Smooth muscle cell (in vitro differentiated cells): ENCODE measurements at regions not wholly inside any gene's neighbourhood (a gene's known extent, or its start where the extent isn't known, plus 50 kb on each side); places are given as distances from the start of the nearest gene placed in this dataset.

Source experiments
- DNase-seq: peaks from one replicate; lab custom pipeline; 2025; ENCODE audit not compliant: unreplicated experiment; lab: John Stamatoyannopoulos, UW
- H2AFZ ChIP-seq: fragments of 200-600 bp; sonication (generic); 2 replicates; pipeline ENCODE4 v1.6.0; 2016; ENCODE audit warnings: antibody characterized with exemption, low read depth, mild to moderate bottlenecking
- H3F3A ChIP-seq: fragments of 200-600 bp; sonication (generic); 2 replicates; pipeline ENCODE4 v1.6.0; 2017; ENCODE audit warnings: antibody characterized with exemption, low read depth
- H3K27ac ChIP-seq: fragments of 200-600 bp; sonication (generic); 2 replicates; pipeline ENCODE4 v1.5.1; 2016; ENCODE audit warnings: low read depth, mild to moderate bottlenecking
- H3K27me3 ChIP-seq: fragments of 200-600 bp; sonication (generic); 2 replicates; pipeline ENCODE4 v1.6.1; 2016; ENCODE audit warnings: low read depth, mild to moderate bottlenecking
- H3K36me3 ChIP-seq: fragments of 200-600 bp; sonication (generic); 2 replicates; pipeline ENCODE4 v1.5.1; 2016; ENCODE audit warnings: low read depth
- H3K4me1 ChIP-seq: fragments of 200-600 bp; sonication (generic); 2 replicates; pipeline ENCODE4 v1.5.1; 2016; ENCODE audit warnings: low read depth
- H3K4me2 ChIP-seq: fragments of 200-600 bp; sonication (generic); 2 replicates; pipeline ENCODE4 v1.6.0; 2016; ENCODE audit warnings: mild to moderate bottlenecking
- H3K4me3 ChIP-seq: fragments of 200-600 bp; sonication (generic); 2 replicates; pipeline ENCODE4 v1.5.1; 2016; ENCODE audit warnings: mild to moderate bottlenecking
- H3K79me2 ChIP-seq: fragments of 200-600 bp; sonication (generic); 2 replicates; pipeline ENCODE4 v1.6.0; 2016; ENCODE audit warnings: low read depth, mild to moderate bottlenecking
- H3K9ac ChIP-seq: fragments of 200-600 bp; sonication (generic); 2 replicates; pipeline ENCODE4 v1.6.0; 2016; ENCODE audit warnings: low read depth
- H3K9me3 ChIP-seq: fragments of 200-600 bp; sonication (generic); replicated peaks from 2 replicates; pipeline ENCODE4 v1.5.1; 2016; ENCODE audit warnings: low read depth
- H4K20me1 ChIP-seq: fragments of 200-600 bp; sonication (generic); 2 replicates; pipeline ENCODE4 v1.6.0; 2016; ENCODE audit warnings: low read depth
- WGBS: methylation state at CpG from one replicate; pipeline ENCODE4 v1.1.7; 2016; ENCODE audit warnings: low lambda C conversion rate; 5-methylcytosine and 5-hydroxymethylcytosine counted together
- TF ChIP-seq, protein P1 (sequence below): fragments of 200-600 bp; sonication (generic); IDR thresholded peaks from 2 replicates; pipeline ENCODE4 v1.5.1; 2017; ENCODE audit warnings: borderline replicate concordance, mild to moderate bottlenecking, antibody characterized with exemption; ENCODE audit not compliant: insufficient read depth, poor library complexity, severe bottlenecking

GRCh38 chr4:177077095-177077971, 232.3 kb upstream of the NEIL3 start:
- TF ChIP-seq, protein P1, sequence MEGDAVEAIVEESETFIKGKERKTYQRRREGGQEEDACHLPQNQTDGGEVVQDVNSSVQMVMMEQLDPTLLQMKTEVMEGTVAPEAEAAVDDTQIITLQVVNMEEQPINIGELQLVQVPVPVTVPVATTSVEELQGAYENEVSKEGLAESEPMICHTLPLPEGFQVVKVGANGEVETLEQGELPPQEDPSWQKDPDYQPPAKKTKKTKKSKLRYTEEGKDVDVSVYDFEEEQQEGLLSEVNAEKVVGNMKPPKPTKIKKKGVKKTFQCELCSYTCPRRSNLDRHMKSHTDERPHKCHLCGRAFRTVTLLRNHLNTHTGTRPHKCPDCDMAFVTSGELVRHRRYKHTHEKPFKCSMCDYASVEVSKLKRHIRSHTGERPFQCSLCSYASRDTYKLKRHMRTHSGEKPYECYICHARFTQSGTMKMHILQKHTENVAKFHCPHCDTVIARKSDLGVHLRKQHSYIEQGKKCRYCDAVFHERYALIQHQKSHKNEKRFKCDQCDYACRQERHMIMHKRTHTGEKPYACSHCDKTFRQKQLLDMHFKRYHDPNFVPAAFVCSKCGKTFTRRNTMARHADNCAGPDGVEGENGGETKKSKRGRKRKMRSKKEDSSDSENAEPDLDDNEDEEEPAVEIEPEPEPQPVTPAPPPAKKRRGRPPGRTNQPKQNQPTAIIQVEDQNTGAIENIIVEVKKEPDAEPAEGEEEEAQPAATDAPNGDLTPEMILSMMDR, result no peak
- Histone ChIP-seq H3K4me1 (no peaks in the 10 kb centered on the region), H3K4me2 (no peak overlapping the region), H3K9ac (no peak overlapping the region), H3K36me3 (no peaks in the 10 kb centered on the region), H3K9me3 (no peaks in the 10 kb centered on the region), H4K20me1 (no peaks in the 10 kb centered on the region), H3K4me3 (no peak overlapping the region), H3F3A (no peaks in the 10 kb centered on the region), H3K27me3 (no peaks in the 10 kb centered on the region), H3K79me2 (no peaks in the 10 kb centered on the region), H3K27ac (no peak overlapping the region), H2AFZ (no peak overlapping the region)
- no peak for DNase-seq
- WGBS, result 85% methylated on average over 4 of the region's 4 CpGs

GRCh38 chr4:177079327-177079726, 230.3 kb upstream of the NEIL3 start:
- no peak overlapping the region for H3K4me2 ChIP-seq

DNA sequence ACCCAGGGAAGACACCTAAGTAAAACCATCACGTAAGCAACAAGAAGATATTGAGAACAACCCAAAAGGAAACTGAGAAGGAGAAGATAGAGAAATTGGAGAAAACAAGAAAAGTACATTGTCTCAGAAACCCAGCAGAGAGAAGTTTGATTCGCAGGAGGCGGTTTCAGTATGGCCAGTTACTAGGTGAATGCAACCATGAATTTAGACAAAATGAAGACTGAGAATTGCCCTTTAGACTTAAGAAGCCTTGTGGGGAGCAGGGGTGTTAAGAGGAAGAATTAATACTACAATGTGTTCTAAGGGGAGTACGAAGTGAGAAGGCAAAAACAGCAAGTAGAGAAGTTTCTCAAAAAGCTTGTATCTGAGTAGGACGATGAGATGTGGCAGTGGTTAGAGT, 229.3 kb upstream of the NEIL3 start:
- Histone ChIP-seq H3K4me3 (no peak overlapping the region), H3K4me2 (no peak overlapping the region), H3K9ac (no peak overlapping the region), H3K27ac (no peak overlapping the region), H4K20me1 (no peaks in the 10 kb centered on the region), H3F3A (no peaks in the 10 kb centered on the region), H3K79me2 (no peaks in the 10 kb centered on the region), H3K4me1 (no peaks in the 10 kb centered on the region), H3K36me3 (no peaks in the 10 kb centered on the region), H2AFZ (no peak overlapping the region), H3K9me3 (no peaks in the 10 kb centered on the region), H3K27me3 (no peaks in the 10 kb centered on the region)
- TF ChIP-seq, protein P1, result no peak
- WGBS, result 77% methylated on average over 5 of the region's 5 CpGs
- no peak for DNase-seq

More at GRCh38 chr4:177079327-177079726, 230.3 kb upstream of the NEIL3 start:
- Histone ChIP-seq H3K79me2 (no peaks in the 10 kb centered on the region), H2AFZ (no peak overlapping the region), H3K27me3 (no peaks in the 10 kb centered on the region), H3K4me3 (no peak overlapping the region), H3K9ac (no peak overlapping the region), H3K9me3 (no peaks in the 10 kb centered on the region), H4K20me1 (no peaks in the 10 kb centered on the region), H3F3A (no peaks in the 10 kb centered on the region), H3K27ac (no peak overlapping the region), H3K36me3 (no peaks in the 10 kb centered on the region), H3K4me1 (no peaks in the 10 kb centered on the region)
- 47% methylated on average over 3 of the region's 3 CpGs for WGBS
- TF ChIP-seq, protein P1, result no peak
- no peak for DNase-seq

DNA sequence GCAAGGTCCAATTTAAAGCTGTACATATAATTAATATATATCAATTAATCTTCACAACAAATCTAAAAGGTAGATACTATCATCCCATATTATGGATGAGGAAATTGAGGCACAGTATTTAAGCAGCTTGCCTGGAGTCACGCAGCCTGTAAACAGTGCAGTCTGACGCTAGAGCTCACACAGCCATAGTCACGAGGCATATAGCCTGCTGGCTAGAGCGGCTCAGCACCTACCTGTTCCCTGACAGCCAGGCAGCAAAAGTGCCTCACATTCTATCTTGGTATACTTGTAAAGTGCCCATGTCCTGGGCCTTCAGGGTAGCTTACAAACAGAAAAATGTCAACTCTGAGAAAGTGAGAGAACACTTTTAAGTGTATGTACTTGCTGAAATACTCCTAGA, 222.6 kb upstream of the NEIL3 start:
- H3K4me2 ChIP-seq, result no peak overlapping the region
- H3K9ac ChIP-seq, result no peak overlapping the region
- WGBS, result 81% methylated on average over 4 of the region's 4 CpGs
- H3K27ac ChIP-seq, result no peak overlapping the region
- H3K9me3 ChIP-seq, result no peaks in the 10 kb centered on the region
- H3K27me3 ChIP-seq, result peaks cover 11% of the 10 kb centered on the region
- TF ChIP-seq, protein P1, result no peak
- H3F3A ChIP-seq, result no peaks in the 10 kb centered on the region
- no peak overlapping the region for H3K4me3 ChIP-seq
- H3K79me2 ChIP-seq, result no peaks in the 10 kb centered on the region
- DNase-seq, result no peak
- H3K36me3 ChIP-seq, result no peaks in the 10 kb centered on the region
- no peak overlapping the region for H2AFZ ChIP-seq
- no peaks in the 10 kb centered on the region for H4K20me1 ChIP-seq
- no peaks in the 10 kb centered on the region for H3K4me1 ChIP-seq
